NCI-H2227 (cell line): ENCODE measurements at regions not wholly inside any gene's neighbourhood (a gene's known extent, or its start where the extent isn't known, plus 50 kb on each side); places are given as distances from the start of the nearest gene placed in this dataset.
A peak's percentile ranks its signal among the peaks of the same experiment; 100 is the strongest.

Experiments
- DNase-seq: peaks from one replicate; lab custom pipeline; 2025; ENCODE audit not compliant: unreplicated experiment; lab: John Stamatoyannopoulos, UW

- peak; percentile 21 for DNase-seq
Measured at GRCh38 chr7:145313551-145313950, 477.7 kb upstream of the TPK1 start.

DNA sequence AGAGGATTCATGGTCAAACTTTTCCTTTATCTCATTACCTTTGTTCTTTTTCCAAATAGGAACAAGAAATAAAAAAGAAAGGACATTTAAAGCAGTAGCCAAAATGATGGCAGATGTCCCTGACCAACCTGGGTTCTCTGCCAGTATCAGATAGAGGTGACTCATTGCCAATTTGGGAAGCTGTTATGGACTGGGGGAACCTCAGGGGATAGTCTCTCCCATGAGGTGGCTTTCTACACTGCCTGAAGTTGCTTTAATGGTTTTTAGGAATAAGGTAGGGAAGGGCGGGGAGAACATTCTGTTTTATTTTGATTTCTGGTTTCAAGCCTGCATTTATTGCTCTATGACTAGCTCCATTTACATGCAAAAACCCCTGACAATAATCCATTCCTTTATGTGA lies 457.9 kb upstream of the TPK1 start:
- DNase-seq, result no peak

DNA sequence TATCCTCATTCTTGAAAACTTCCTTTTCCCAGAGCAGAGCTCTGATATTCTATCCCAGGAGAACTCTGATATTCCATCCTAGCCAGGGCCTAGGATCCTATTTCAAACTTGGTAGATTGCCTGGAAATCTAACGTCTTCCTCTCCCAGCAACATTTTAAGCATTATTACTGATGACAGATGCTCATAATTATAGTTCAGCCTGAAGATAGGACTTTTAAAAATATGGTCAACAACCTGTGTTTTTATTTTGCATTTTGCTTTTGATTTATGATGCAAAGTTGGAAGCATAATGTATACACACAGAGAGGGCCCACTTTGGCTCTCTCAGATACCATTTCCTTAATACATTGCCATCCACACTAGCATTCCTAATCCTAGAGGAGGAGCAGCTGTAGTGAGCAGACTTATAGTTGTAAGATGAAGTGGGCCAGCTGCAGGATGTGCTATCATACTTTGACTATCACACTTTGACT lies 457.4 kb upstream of the TPK1 start:
- DNase-seq, result no peak

DNA sequence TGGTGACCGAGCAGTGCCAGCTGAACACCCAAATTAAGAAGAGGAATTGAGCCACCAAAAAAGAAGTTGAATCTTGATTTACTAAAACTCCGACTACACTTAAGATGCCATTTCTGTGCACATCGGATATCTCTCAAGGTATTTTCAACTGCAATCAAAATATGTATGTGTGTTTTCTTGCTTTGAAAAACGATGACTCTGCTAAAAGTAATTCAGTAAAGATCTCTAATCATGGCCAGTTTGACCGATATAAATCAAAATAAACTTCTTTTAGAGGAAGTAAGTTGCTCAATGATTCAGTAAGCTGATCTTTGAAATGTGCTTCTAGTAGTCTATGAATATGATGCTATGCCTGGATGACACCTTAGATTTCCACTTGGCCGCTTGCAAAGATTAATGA lies 453.5 kb upstream of the TPK1 start:
- no peak for DNase-seq

DNA sequence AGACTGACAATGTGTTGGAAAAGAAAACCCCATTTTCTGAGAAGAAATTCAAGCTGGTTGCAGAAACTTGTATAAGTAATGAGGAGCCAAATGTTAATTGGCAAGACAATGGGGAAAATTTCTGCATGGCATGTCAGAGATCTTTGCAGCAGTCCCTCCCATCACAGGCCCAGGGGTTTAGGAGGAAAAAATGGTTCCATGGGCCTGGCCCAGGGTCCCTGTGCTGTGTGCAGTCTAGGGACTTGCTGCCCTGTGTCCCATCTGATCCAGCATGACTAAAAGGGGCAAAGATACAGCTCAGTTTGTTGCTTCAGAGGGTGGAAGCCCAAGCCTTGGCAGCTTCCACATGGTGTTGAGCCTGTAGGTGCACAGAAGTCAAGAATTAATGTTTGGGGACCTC lies 440.3 kb upstream of the TPK1 start:
- no peak for DNase-seq

- no peak for DNase-seq
Measured at GRCh38 chr7:145269418-145270161, 433.7 kb upstream of the TPK1 start.

- no peak for DNase-seq
Measured at GRCh38 chr7:145265180-145265579, 429.3 kb upstream of the TPK1 start.

DNA sequence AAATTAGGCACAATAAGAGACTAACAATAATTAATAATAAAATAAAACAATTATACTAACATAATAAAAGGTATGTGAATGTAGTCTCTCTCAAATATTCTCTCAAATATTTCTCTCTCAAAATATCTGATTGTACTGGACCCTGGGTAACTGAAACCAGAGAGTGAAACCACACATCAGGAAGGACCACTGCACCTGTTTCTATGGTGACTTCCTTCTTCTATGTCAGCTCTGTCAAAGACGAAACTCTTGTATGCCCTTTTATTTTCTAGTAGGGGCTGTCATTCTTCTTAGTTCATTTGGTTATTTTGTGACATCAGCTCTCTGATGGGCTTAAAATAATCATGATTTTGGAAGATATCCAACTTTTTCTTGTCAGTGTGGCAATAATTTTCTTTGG lies 428.0 kb upstream of the TPK1 start:
- no peak for DNase-seq

- no peak for DNase-seq
Measured at GRCh38 chr7:145252031-145252430, 416.2 kb upstream of the TPK1 start.

GRCh38 chr7:145224775-145225174 lies 388.9 kb upstream of the TPK1 start:
- DNase-seq, result no peak

DNA sequence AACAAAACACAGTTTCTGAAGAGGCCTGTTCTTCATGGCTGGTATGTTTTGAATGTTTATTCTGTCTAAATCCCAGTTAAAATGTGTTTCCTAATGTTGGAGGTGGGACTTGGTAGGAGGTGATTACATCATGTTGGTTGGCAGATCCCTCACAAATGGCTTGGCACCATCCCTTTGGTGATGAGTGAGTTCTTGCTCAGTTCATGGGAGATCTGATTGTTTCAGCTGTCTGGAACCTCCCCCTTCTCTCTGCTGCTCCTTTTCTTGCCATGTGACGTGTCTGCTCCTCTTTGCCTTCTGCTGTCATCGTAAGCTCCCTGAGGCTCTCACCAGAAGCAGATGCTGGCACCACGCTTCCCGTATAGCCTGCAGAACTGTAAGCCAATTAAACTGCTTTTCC lies 383.6 kb upstream of the TPK1 start:
- no peak for DNase-seq

DNA sequence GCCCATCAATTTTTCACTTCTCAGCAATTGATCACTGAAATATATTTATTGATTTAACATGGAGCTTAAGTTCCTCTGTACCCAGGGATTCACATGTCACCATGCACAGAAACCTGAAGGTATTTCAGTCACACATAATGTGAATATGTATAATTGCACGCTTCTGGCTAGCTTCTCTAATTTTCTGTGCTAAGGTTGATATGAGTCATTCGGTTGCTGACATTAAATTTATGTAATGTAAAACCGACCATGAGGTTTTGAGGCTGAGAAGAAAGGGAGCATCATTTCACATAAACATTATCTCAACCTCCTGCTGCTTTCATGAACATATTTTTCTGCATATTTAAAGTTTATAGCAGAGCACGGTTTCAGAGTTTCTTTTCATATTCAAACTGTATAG lies 381.0 kb upstream of the TPK1 start:
- DNase-seq, result no peak

- DNase-seq, result no peak
Measured at GRCh38 chr7:145212050-145212449, 376.2 kb upstream of the TPK1 start.

DNA sequence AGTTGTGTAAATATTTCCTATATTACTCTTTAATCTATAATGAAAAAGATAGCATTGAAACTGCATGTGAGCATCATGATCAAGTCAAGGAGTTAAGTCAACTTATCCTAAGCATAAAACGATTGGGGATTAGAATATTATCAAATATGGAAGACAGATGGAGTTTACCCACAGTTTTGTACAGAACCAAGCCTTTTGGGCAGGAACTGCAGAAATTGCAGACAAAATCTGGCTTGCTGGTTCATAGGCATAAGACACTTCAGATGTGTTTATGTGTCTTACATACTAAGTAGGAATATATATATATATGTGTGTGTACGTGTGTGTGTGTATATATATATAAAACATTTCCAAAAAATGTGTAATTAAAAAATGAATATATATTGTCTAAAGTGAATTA lies 375.4 kb upstream of the TPK1 start:
- DNase-seq, result no peak

DNA sequence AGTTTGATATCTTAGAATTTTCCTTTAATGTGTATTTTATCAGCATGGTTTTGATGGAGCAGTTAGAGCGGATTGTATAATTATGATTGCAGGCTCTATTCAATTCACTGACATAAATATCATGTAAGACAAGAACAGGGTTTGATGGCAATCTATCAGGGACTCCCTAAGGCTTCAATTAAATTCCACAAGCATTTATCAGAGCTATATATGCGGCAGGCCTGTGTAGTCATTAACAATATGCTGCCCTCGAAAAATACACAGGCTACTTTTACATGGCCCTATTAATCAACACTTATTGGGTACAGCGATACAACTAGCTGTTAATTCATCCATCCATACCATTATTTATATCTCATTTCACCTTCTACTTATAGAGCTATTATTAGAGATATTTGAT lies 358.1 kb upstream of the TPK1 start:
- no peak for DNase-seq

DNA sequence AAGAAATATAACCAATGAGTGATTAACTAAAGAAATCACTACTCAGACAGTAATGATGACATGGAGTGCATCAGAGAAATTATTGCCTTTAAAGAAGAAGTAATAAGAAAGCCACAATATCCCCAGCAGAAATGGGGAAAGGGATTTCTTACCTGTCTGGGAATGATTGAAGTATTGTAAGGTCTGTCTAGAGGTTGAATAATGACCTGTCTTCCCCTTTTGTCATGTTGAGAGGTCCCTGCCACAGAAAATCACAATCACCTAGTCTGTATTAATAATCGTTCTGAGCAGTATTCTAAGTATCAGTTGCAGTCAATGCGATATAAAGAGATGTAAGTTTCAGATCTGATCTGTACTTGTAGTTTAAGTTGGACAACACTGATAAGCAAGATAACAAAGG lies 349.1 kb upstream of the TPK1 start:
- no peak for DNase-seq

GRCh38 chr7:145183069-145183468 lies 347.2 kb upstream of the TPK1 start:
- no peak for DNase-seq

- DNase-seq, result no peak
Measured at GRCh38 chr7:145175366-145175765, 339.5 kb upstream of the TPK1 start.

GRCh38 chr7:145169908-145170307 lies 334.1 kb upstream of the TPK1 start:
- DNase-seq, result peak; percentile 17

GRCh38 chr7:145168879-145169278 lies 333.0 kb upstream of the TPK1 start:
- DNase-seq, result no peak

- DNase-seq, result no peak
Measured at GRCh38 chr7:145168427-145168826, 332.6 kb upstream of the TPK1 start.

DNA sequence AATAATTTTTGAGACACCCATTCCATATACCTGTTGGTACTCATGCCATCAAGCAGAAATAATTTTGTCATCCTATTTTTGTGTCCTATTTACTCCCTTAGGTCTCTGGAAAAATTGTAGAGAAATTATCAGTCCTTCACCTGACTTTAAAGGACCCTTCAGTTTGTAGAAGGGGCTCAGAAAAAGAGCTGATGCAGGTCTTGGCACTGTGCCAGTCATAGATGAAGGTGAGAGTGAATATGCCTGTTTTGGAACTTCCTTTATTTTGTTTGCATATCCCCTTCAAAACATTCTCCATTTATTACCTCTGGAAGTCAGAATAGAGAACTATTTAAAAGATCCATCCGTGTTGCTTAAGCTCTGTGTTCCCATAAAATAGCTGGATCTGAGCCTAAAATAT lies 321.0 kb upstream of the TPK1 start:
- peak; percentile 9 for DNase-seq

DNA sequence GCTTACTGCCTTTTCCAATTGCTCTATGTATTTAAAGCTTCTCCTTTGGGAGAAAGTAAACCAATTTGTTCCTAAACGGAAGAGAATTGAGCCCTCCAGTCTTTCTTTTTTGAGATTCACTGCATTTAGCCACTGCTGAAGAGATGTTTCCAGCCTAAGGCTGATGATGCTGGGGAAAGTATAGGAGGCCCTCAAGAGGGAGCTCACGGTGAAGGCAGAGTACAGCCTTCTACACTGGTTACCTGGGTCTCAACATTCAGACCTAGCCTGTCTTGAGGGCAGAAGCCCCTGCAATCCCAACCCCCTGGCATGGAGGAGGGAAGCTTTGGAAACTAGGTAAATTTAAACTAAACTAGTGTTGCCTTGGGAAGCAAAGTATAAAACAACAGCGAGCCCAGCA lies 316.7 kb upstream of the TPK1 start:
- no peak for DNase-seq
